SJCRH30 (cell line): ENCODE measurements at regions not wholly inside any gene's neighbourhood (a gene's known extent, or its start where the extent isn't known, plus 50 kb on each side); places are given as distances from the start of the nearest gene placed in this dataset.
"Not testable (repeated sequence)": the region's sequence is repeated elsewhere in the genome, so short reads cannot be mapped to it uniquely, and the experiment has no call there.

ENCODE experiments used
- DNase-seq, 2 experiments: peaks; one replicate each; pipeline ENCODE4 v3.0.0-alpha.2; 2015 to 2020
- H3K27ac ChIP-seq: fragments of 250-450 bp; sonication (Bioruptor Pico); 2 replicates; pipeline ENCODE4 v1.5.1; 2020; ENCODE audit warnings: mild to moderate bottlenecking, moderate library complexity
- H3K27me3 ChIP-seq: fragments of 250-450 bp; sonication (Bioruptor Pico); 2 replicates; pipeline ENCODE4 v1.5.1; 2020; ENCODE audit warnings: mild to moderate bottlenecking, moderate library complexity
- H3K36me3 ChIP-seq: fragments of 250-450 bp; sonication (Bioruptor Pico); 2 replicates; pipeline ENCODE4 v1.5.1; 2020; ENCODE audit warnings: mild to moderate bottlenecking, moderate library complexity
- H3K4me1 ChIP-seq: fragments of 250-450 bp; sonication (Bioruptor Pico); 2 replicates; pipeline ENCODE4 v1.5.1; 2020; ENCODE audit warnings: mild to moderate bottlenecking, moderate library complexity
- H3K4me3 ChIP-seq: fragments of 250-450 bp; sonication (Bioruptor Pico); 2 replicates; pipeline ENCODE4 v1.5.1; 2020; ENCODE audit warnings: mild to moderate bottlenecking, moderate library complexity
- H3K9me3 ChIP-seq: fragments of 250-450 bp; sonication (Bioruptor Pico); replicated peaks from 2 replicates; pipeline ENCODE4 v1.5.1; 2020; ENCODE audit warnings: mild to moderate bottlenecking, moderate library complexity

DNA sequence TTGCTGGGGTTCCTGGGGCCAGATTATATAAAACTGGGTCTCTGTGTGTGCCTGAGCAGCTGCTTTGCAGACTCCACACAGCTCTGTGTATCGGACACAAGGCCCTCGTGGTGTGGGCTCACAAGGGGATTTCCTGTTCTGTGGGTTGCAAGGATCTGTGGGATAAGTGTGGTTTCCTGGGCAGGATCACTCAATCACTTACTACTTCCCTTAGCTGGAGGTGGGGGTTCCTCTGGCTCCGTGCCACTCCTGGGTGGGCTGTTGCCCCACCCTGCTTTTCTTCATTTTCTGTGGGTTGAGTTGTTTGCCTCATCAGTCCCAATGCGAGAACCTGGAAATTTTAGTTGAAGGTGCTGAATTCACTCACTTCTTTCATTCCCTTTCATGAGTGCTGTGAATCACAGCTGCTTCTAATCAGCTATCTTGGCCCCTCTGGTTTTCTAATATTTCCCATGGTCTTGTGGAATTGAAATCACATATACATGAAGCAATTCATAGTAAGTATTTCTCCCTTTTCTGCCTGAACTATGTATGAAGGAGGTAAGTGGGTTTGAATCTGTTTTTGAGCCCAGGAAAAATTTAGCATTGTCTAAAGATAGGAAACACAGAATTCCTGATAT is 196.3 kb downstream of the DCDC2C start:
- no peak overlapping the region for H3K4me3 ChIP-seq
- no peaks in the 10 kb centered on the region for H3K36me3 ChIP-seq
- peaks cover 6% of the 10 kb centered on the region; the same call in 1 of the 2 replicates for H3K4me1 ChIP-seq
- no peaks in the 10 kb centered on the region for H3K9me3 ChIP-seq
- H3K27ac ChIP-seq: no peak overlapping the region
- peak in 1 of 2 experiments; percentile 43 for DNase-seq
- no peaks in the 10 kb centered on the region for H3K27me3 ChIP-seq

DNA sequence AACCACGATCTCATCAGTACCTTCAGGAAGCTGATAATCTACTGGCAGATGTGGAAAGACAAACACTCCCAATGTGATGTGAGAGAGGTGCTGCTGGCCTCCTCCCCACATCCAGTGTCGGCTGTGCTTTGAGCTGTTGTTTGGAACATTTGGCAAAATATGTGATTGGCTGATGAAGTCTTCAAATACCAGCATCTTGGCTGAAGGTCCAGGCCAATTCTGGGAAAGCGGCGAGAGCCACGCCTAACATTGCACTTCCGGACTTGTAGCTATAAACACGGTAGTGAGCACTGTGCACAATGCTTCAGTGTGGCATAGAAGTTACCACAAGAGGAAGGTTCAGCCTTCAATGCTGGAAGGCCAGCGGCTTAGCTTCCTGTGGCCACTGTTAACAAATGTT is 198.8 kb downstream of the DCDC2C start:
- Histone ChIP-seq H3K27ac (no peak overlapping the region), H3K36me3 (no peaks in the 10 kb centered on the region), H3K9me3 (no peaks in the 10 kb centered on the region), H3K4me1 (peaks cover 6% of the 10 kb centered on the region; the same call in 1 of the 2 replicates), H3K27me3 (no peaks in the 10 kb centered on the region), H3K4me3 (no peak overlapping the region)
- DNase-seq: no peak

- H3K9me3 ChIP-seq: no peaks in the 10 kb centered on the region
- no peak overlapping the region for H3K4me3 ChIP-seq
- no peak overlapping the region for H3K27ac ChIP-seq
- H3K36me3 ChIP-seq: no peaks in the 10 kb centered on the region
- H3K27me3 ChIP-seq: no peaks in the 10 kb centered on the region
- H3K4me1 ChIP-seq: peaks cover 6% of the 10 kb centered on the region; the same call in 1 of the 2 replicates
- DNase-seq: no peak
Measured at GRCh38 chr2:3904061-3904460, 200.7 kb downstream of the DCDC2C start.

DNA sequence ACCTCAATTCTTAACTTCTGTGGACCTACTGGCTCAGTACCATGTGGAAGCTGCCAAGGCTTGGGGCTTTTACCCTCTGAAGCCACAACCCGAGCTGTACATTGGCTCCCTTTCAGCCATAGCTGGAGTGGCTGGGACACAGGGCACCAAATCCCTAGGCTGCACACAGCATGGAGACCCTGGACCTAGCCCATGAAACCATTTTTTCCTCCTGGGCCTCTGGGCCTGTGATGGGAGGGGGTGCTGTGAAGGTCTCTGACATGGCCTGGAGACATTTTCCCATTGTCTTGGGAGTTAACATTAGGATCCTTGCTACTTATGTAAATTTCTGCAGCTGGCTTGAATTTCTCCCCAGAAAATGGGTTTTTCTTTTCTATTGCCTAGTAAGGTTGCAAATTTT is 205.1 kb downstream of the DCDC2C start:
- DNase-seq, H3K27ac ChIP-seq, H3K27me3 ChIP-seq, H3K4me3 ChIP-seq, H3K9me3 ChIP-seq, H3K36me3 ChIP-seq, H3K4me1 ChIP-seq: not testable (repeated sequence)

- H3K27me3 ChIP-seq: peaks cover 7% of the 10 kb centered on the region; the same call in 1 of the 2 replicates
- no peaks in the 10 kb centered on the region; the same call in 1 of the 2 replicates for H3K9me3 ChIP-seq
- no peak for DNase-seq
- no peaks in the 10 kb centered on the region; the same call in 1 of the 2 replicates for H3K36me3 ChIP-seq
- H3K4me3 ChIP-seq: no peak overlapping the region
- no peak overlapping the region for H3K27ac ChIP-seq
- no peaks in the 10 kb centered on the region for H3K4me1 ChIP-seq
Measured at GRCh38 chr2:3911882-3912455, 208.6 kb downstream of the DCDC2C start.

DNA sequence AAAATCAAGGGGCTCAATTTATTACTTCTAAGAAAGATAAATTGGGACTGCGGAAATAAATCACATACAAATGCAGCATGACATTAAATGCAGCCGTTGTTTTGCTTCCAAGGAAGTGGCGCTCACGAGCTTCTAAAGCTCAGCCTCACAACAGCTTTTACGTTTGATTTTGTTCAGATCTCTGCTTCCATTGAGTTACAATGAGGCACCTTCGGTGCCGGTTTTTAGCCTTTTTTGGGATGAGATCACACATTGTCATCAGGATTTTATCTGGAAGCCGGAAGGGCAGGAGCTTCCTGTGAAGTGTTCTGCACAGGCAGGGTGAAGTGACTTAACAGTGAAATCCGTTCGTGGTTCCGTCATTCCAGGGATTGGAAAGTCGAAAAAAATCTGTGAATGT is 209.8 kb downstream of the DCDC2C start:
- DNase-seq: no peak
- H3K4me3 ChIP-seq: no peak overlapping the region
- H3K27me3 ChIP-seq: peaks cover 7% of the 10 kb centered on the region; the same call in 1 of the 2 replicates
- no peaks in the 10 kb centered on the region; the same call in 1 of the 2 replicates for H3K9me3 ChIP-seq
- no peaks in the 10 kb centered on the region for H3K4me1 ChIP-seq
- H3K27ac ChIP-seq: no peak overlapping the region
- no peaks in the 10 kb centered on the region; the same call in 1 of the 2 replicates for H3K36me3 ChIP-seq

- no peak for DNase-seq
- Histone ChIP-seq H3K4me1 (no peaks in the 10 kb centered on the region), H3K27me3 (peaks cover 7% of the 10 kb centered on the region), H3K4me3 (no peak overlapping the region), H3K27ac (no peak overlapping the region), H3K36me3 (no peaks in the 10 kb centered on the region; the same call in 1 of the 2 replicates), H3K9me3 (no peaks in the 10 kb centered on the region; the same call in 1 of the 2 replicates)
Measured at GRCh38 chr2:3914241-3914640, 210.9 kb downstream of the DCDC2C start.

DNA sequence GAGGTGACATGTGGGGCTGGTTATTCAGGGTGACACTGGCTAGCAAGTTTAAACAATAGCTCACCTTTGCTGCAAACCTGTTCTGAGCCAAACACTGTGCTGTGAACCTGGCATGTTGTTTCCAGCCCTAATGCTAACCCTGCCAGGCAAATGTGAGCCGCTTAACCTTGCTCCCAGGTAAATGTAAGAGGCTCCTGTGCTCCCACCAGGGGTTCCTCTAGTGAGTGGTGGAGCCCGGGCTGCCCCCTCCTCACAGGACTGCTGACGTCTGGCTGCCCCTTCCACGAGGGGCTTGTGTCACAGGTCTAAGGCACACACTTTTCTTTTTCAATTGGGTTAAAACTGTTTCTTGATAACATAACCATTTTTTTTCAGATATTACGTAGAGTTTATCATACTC is 223.7 kb downstream of the DCDC2C start:
- Histone ChIP-seq H3K36me3 (no peaks in the 10 kb centered on the region), H3K4me1 (no peaks in the 10 kb centered on the region), H3K27ac (no peak overlapping the region), H3K27me3 (no peaks in the 10 kb centered on the region; the same call in 1 of the 2 replicates), H3K9me3 (no peaks in the 10 kb centered on the region), H3K4me3 (no peak overlapping the region)
- no peak for DNase-seq

DNA sequence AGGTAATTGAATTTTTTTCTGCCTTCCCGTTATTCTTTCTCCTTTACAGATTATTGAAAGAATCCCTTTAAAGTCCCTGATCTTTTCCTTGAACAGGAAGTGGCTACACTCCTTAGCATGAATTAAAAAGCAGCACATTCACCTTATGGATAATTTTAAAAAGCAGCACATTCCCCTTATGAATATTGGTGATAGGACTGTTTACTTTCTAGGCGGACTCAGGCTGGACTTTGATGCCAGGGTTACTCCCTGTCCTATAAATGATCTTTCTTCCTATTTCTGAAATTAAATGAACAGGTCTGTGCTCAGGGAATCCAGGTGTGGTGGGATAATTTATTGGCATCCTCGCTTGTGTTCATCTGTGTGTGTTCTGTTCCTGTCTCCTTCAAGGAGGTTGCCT is 226.0 kb downstream of the DCDC2C start:
- no peak for DNase-seq
- H3K27ac ChIP-seq: no peak overlapping the region
- no peaks in the 10 kb centered on the region for H3K9me3 ChIP-seq
- no peaks in the 10 kb centered on the region for H3K36me3 ChIP-seq
- H3K4me3 ChIP-seq: no peak overlapping the region
- no peaks in the 10 kb centered on the region for H3K27me3 ChIP-seq
- H3K4me1 ChIP-seq: no peaks in the 10 kb centered on the region

- no peak overlapping the region for H3K4me3 ChIP-seq
- DNase-seq: no peak
- no peaks in the 10 kb centered on the region for H3K27me3 ChIP-seq
- no peak overlapping the region for H3K27ac ChIP-seq
- no peaks in the 10 kb centered on the region for H3K36me3 ChIP-seq
- H3K9me3 ChIP-seq: no peaks in the 10 kb centered on the region
- no peaks in the 10 kb centered on the region for H3K4me1 ChIP-seq
Measured at GRCh38 chr2:3930246-3930645, 226.9 kb downstream of the DCDC2C start.

DNA sequence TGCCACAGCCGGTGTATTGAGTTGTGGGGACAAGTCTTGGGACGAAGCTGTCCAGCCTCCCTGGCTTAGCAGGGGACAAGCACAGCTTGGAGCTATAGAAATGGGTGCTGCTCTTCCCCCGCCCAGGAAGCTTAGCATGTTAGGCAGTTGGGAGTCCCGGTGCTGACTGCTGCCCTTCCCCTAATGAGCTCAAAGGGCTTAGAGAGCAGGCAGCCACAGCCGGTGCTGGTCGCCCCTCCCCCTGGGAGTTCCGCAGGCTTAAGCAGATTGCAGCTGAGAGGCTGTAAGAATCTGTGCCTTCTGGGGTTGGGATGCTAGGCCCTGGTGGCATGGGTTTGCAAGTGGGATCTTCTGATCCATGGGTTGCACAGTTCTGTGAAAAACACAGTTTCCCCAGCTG is 237.3 kb downstream of the DCDC2C start:
- H3K4me1 ChIP-seq: no peaks in the 10 kb centered on the region
- no peaks in the 10 kb centered on the region for H3K9me3 ChIP-seq
- no peak for DNase-seq
- H3K27ac ChIP-seq: no peak overlapping the region
- no peaks in the 10 kb centered on the region for H3K36me3 ChIP-seq
- H3K27me3 ChIP-seq: no peaks in the 10 kb centered on the region
- H3K4me3 ChIP-seq: no peak overlapping the region

- Histone ChIP-seq H3K27ac (no peak overlapping the region), H3K27me3 (no peaks in the 10 kb centered on the region), H3K4me3 (no peak overlapping the region), H3K9me3 (no peaks in the 10 kb centered on the region), H3K4me1 (no peaks in the 10 kb centered on the region), H3K36me3 (no peaks in the 10 kb centered on the region)
- DNase-seq: no peak
Measured at GRCh38 chr2:3942841-3943240, 239.5 kb downstream of the DCDC2C start.

DNA sequence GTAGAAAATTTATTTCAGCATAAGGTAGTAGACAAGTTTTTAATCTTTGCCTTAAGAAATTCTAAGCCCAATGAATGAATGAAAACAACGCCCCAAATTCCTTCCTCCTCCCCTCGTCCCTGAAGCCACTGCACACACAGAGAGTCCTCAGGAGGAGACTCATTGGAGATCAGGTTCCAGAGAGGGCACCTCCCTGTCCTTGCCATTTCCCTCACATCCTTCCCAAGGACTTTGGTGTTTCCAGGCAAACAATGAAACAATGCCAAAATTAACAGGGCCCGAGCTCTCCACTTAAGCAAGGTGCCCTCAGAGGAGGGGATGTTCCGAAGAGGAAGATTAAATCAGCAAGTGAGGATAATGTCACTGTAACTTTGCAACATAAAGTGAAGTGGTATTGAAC is 240.7 kb downstream of the DCDC2C start:
- no peaks in the 10 kb centered on the region for H3K9me3 ChIP-seq
- no peaks in the 10 kb centered on the region for H3K4me1 ChIP-seq
- no peak overlapping the region for H3K27ac ChIP-seq
- no peak overlapping the region for H3K4me3 ChIP-seq
- no peak for DNase-seq
- H3K36me3 ChIP-seq: no peaks in the 10 kb centered on the region
- no peaks in the 10 kb centered on the region for H3K27me3 ChIP-seq

DNA sequence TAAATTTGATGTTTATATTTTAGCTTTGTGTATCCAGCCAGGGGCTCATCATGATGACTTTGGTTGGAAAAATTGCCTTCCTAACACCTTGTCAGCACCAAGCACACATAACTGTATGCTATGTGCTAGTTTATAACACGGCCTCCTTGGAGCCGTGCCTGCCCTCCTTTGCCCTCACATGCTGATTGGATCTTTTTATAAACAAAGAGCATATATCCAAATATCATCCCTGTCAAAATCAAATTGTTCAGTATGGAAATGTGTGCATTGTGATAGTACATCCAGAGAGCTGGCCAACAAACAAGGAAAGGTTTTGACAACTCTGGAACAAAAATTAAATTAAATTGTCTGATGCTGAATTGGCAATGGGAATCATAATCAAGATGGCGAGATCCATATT is 241.5 kb downstream of the DCDC2C start:
- H3K9me3 ChIP-seq: no peaks in the 10 kb centered on the region
- no peak overlapping the region for H3K4me3 ChIP-seq
- H3K4me1 ChIP-seq: no peaks in the 10 kb centered on the region
- DNase-seq: no peak
- no peaks in the 10 kb centered on the region for H3K27me3 ChIP-seq
- H3K27ac ChIP-seq: no peak overlapping the region
- H3K36me3 ChIP-seq: no peaks in the 10 kb centered on the region

DNA sequence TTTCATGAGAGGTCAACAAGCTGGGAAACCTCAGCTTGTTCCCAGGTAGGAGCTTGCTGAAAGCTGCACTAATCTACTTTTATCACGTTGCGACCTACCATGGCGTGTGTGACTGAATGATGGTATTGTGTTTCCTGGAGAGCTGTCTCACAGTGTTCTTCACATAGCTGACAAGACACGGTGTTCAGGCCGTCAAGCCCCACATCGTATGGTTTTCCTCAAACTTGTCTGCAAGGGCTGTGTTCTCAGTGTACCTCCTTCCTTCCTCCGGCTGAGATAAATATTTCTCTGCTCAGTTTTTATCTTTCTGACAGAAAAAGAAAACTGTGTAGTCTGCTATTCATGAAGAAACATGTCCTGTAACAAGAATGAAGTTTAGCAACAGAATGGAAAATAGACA is 244.8 kb downstream of the DCDC2C start:
- Histone ChIP-seq H3K36me3 (no peaks in the 10 kb centered on the region), H3K27me3 (no peaks in the 10 kb centered on the region), H3K4me3 (no peak overlapping the region), H3K4me1 (peaks cover 3% of the 10 kb centered on the region; the same call in 1 of the 2 replicates), H3K9me3 (no peaks in the 10 kb centered on the region), H3K27ac (no peak overlapping the region)
- no peak for DNase-seq
